Hematopoietic multipotent progenitor cell treated with erythropoietin and hydrocortisone succinate and interleukin-3 and kit ligand, for 4 days (in vitro differentiated cells): ENCODE measurements at regions not wholly inside any gene's neighbourhood (a gene's known extent, or its start where the extent isn't known, plus 50 kb on each side); places are given as distances from the start of the nearest gene placed in this dataset.

Source experiments
- DNase-seq: peaks from one replicate; pipeline ENCODE4 v3.0.0-alpha.2; 2015

- DNase-seq = no peak
These were observed 133.0 kb upstream of the FRMD6 start for GRCh38 chr14:51518711-51519110.

- DNase-seq = no peak
These were observed 131.6 kb upstream of the FRMD6 start for GRCh38 chr14:51520087-51520486.

- DNase-seq = no peak
These were observed 129.9 kb upstream of the FRMD6 start for GRCh38 chr14:51521764-51522163.

- no peak for DNase-seq
These were observed 128.5 kb upstream of the FRMD6 start for GRCh38 chr14:51523243-51523642.

GRCh38 chr14:51525739-51526138, 126.0 kb upstream of the FRMD6 start:
- no peak for DNase-seq

- DNase-seq = no peak
These were observed 124.6 kb upstream of the FRMD6 start for GRCh38 chr14:51527073-51527472.

GRCh38 chr14:51529736-51530135, 122.0 kb upstream of the FRMD6 start:
- no peak for DNase-seq

- no peak for DNase-seq
These were observed 118.5 kb upstream of the FRMD6 start for GRCh38 chr14:51533160-51533559.

- DNase-seq = no peak
These were observed 117.7 kb upstream of the FRMD6 start for GRCh38 chr14:51533872-51534553.

- DNase-seq = no peak
These were observed 117.1 kb upstream of the FRMD6 start for GRCh38 chr14:51534610-51535011.

- no peak for DNase-seq
These were observed 116.2 kb upstream of the FRMD6 start for GRCh38 chr14:51535443-51536044.

- DNase-seq = no peak
These were observed 112.7 kb upstream of the FRMD6 start for GRCh38 chr14:51538973-51539372.

GRCh38 chr14:51539571-51540037, 112.1 kb upstream of the FRMD6 start:
- DNase-seq = no peak

GRCh38 chr14:51540364-51540763, 111.3 kb upstream of the FRMD6 start:
- DNase-seq = no peak

GRCh38 chr14:51544471-51544870, 107.2 kb upstream of the FRMD6 start:
- no peak for DNase-seq

- no peak for DNase-seq
These were observed 106.8 kb upstream of the FRMD6 start for GRCh38 chr14:51544901-51545300.

GRCh38 chr14:51545396-51545795, 106.3 kb upstream of the FRMD6 start:
- no peak for DNase-seq

GRCh38 chr14:51546099-51546498, 105.6 kb upstream of the FRMD6 start:
- no peak for DNase-seq

- DNase-seq = no peak
These were observed 105.0 kb upstream of the FRMD6 start for GRCh38 chr14:51546603-51547258.

- DNase-seq = no peak
These were observed 104.5 kb upstream of the FRMD6 start for GRCh38 chr14:51547260-51547659.

GRCh38 chr14:51547701-51548100, 104.0 kb upstream of the FRMD6 start:
- DNase-seq = no peak

GRCh38 chr14:51548187-51548586, 103.5 kb upstream of the FRMD6 start:
- no peak for DNase-seq

- no peak for DNase-seq
These were observed 101.1 kb upstream of the FRMD6 start for GRCh38 chr14:51550636-51551035.

GRCh38 chr14:51552275-51552674, 99.4 kb upstream of the FRMD6 start:
- peak; percentile 7 for DNase-seq
